Transverse colon (tissue), 4 donors: ENCODE measurements at regions not wholly inside any gene's neighbourhood (a gene's known extent, or its start where the extent isn't known, plus 50 kb on each side); places are given as distances from the start of the nearest gene placed in this dataset.

Source experiments
- DNase-seq: peaks from one replicate; pipeline ENCODE4 v3.0.0-alpha.2; 2019
- H3K27ac ChIP-seq, 4 donors: fragments of 200-600 bp; sonication (generic); 2 replicates each; pipeline ENCODE4 v1.5.1; 2016 to 2018; ENCODE audit warnings: inconsistent platforms in 4 of 4
- H3K27me3 ChIP-seq: fragments of 200-600 bp; sonication (generic); 2 replicates; pipeline ENCODE4 v1.5.1; 2017; ENCODE audit warnings: inconsistent platforms
- H3K36me3 ChIP-seq, 4 donors: fragments of 200-600 bp; sonication (generic); 2 replicates each; pipeline ENCODE4 v1.5.1; 2017 to 2019; ENCODE audit warnings: inconsistent platforms in 4 of 4
- H3K4me1 ChIP-seq, 4 donors: fragments of 200-600 bp; sonication (generic); 2 replicates each; pipeline ENCODE4 v1.5.1; 2017 to 2020; ENCODE audit warnings: inconsistent platforms in 4 of 4
- H3K4me3 ChIP-seq, 4 donors: fragments of 200-600 bp; sonication (generic); 1 replicate in 1 of 4; 2 replicates in 3 of 4; pipeline versions ENCODE4 v1.5.1 to v1.6.1; 2017 to 2019; ENCODE audit warnings: inconsistent platforms in 4 of 4
- H3K9me3 ChIP-seq, 2 donors: fragments of 200-600 bp; sonication (generic); 2 replicates each; pipeline ENCODE4 v1.5.1; 2017 to 2019; ENCODE audit warnings: inconsistent platforms in 2 of 2
- CTCF ChIP-seq, 5 experiments: fragments of 200-600 bp in 3 of 5; fragments of 450-650 bp in 2 of 5; sonication (generic) in 3 of 5; IDR thresholded peaks; 1 replicate in 2 of 5; 2 replicates in 3 of 5; pipeline ENCODE4 v1.5.1; 2016 to 2017; ENCODE audit warnings: antibody characterized with exemption in 5 of 5, inconsistent platforms in 3 of 5, mild to moderate bottlenecking in 2 of 5, moderate library complexity in 1 of 5
- EP300 ChIP-seq: sonication (generic); formaldehyde crosslinking; IDR thresholded peaks from one replicate; pipeline ENCODE4 v1.6.1; 2017; ENCODE audit warnings: antibody characterized with exemption, low read depth
- POLR2A ChIP-seq: fragments of 450-650 bp; IDR thresholded peaks from one replicate; pipeline ENCODE4 v1.6.1; 2016; ENCODE audit warnings: antibody characterized with exemption, mild to moderate bottlenecking, moderate library complexity
- POLR2AphosphoS5 ChIP-seq, 3 donors: sonication (generic); formaldehyde crosslinking; IDR thresholded peaks; one replicate each; pipeline ENCODE4 v1.6.1; 2016; ENCODE audit warnings: antibody characterized with exemption in 3 of 3
- WGBS, 2 donors: methylation state at CpG; one replicate each; pipeline ENCODE4 v1.1.5; 2018; ENCODE audit warnings: low coverage in 1 of 2; 5-methylcytosine and 5-hydroxymethylcytosine counted together
- in situ Hi-C, 4 donors: fragments of 200-750 bp; cut with MboI; loops; one replicate each; pipeline versions ENCODE4 v1.15.0 to v1.15.1; 2017; ENCODE audit warnings: low sequenced_read_pairs in 3 of 4, low pct_ligation_motif_present in 1 of 4, low pct_unique_long_range_greater_than_20kb in 1 of 4
- intact Hi-C: fragments of 100-400 bp; cut with DNase I; formaldehyde crosslinking; loops from one replicate; pipeline ENCODE4 v1.15.1; 2023; ENCODE audit warnings: low total_unique reads

GRCh38 chr6:95208621-95209020 lies 368.7 kb upstream of the MANEA start:
- Histone ChIP-seq H3K9me3 (no peaks in the 10 kb centered on the region), H3K36me3 (no peaks in the 10 kb centered on the region), H3K4me3 (no peak overlapping the region), H3K4me1 (no peaks in the 10 kb centered on the region), H3K27me3 (no peaks in the 10 kb centered on the region), H3K27ac (no peak overlapping the region)
- in situ Hi-C loops (no loop called here), intact Hi-C loops (no loop called here)
- 48 to 55% methylated on average over 2 of the region's 2 CpGs for WGBS, 2 donors
- no peak for DNase-seq
- TF ChIP-seq POLR2A, result no peak
- TF ChIP-seq CTCF (IDR thresholded peaks at IDR 0.05), result no peak
- no peak for TF ChIP-seq POLR2AphosphoS5 (IDR thresholded peaks at IDR 0.05)
- TF ChIP-seq EP300, result no peak

GRCh38 chr6:95209074-95209473 lies 368.3 kb upstream of the MANEA start:
- Histone ChIP-seq H3K36me3 (no peaks in the 10 kb centered on the region), H3K4me3 (no peak overlapping the region), H3K9me3 (no peaks in the 10 kb centered on the region), H3K27ac (no peak overlapping the region), H3K4me1 (no peaks in the 10 kb centered on the region), H3K27me3 (no peaks in the 10 kb centered on the region)
- WGBS, 2 donors, result 69 to 76% methylated on average over 3 of the region's 3 CpGs
- DNase-seq, result no peak
- TF ChIP-seq POLR2A (no peak), POLR2AphosphoS5 (IDR thresholded peaks at IDR 0.05) (no peak), EP300 (no peak), CTCF (IDR thresholded peaks at IDR 0.05) (no peak)
- intact Hi-C loops, result no loop called here
- in situ Hi-C loops, result no loop called here

- Histone ChIP-seq H3K9me3 (no peaks in the 10 kb centered on the region), H3K4me1 (no peaks in the 10 kb centered on the region), H3K36me3 (no peaks in the 10 kb centered on the region), H3K4me3 (no peak overlapping the region), H3K27ac (no peak overlapping the region), H3K27me3 (no peaks in the 10 kb centered on the region)
- no peak for TF ChIP-seq EP300
- TF ChIP-seq CTCF (IDR thresholded peaks at IDR 0.05), result no peak
- no peak for TF ChIP-seq POLR2A
- no peak for TF ChIP-seq POLR2AphosphoS5 (IDR thresholded peaks at IDR 0.05)
- in situ Hi-C loops (no loop called here), intact Hi-C loops (no loop called here)
- whole genome bisulfite sequencing, 2 donors, result 19 to 20% methylated on average over 1 of the region's 1 CpG
- DNase-seq, result no peak
These were observed 360.8 kb upstream of the MANEA start for GRCh38 chr6:95216555-95216954.

GRCh38 chr6:95227351-95227750 lies 350.0 kb upstream of the MANEA start:
- Histone ChIP-seq H3K4me1 (peaks cover 0 to 5% (median 0%) of the 10 kb centered on the region in 4 donors), H3K36me3 (no peaks in the 10 kb centered on the region), H3K27me3 (no peaks in the 10 kb centered on the region), H3K9me3 (no peaks in the 10 kb centered on the region), H3K4me3 (no peak overlapping the region), H3K27ac (no peak overlapping the region)
- WGBS, 2 donors, result 37 to 46% methylated on average over 5 of the region's 5 CpGs
- no peak for DNase-seq
- intact Hi-C loops, result no loop called here
- in situ Hi-C loops, result no loop called here
- TF ChIP-seq EP300 (no peak), POLR2A (no peak), POLR2AphosphoS5 (IDR thresholded peaks at IDR 0.05) (no peak), CTCF (IDR thresholded peaks at IDR 0.05) (no peak)
